NB4 (cell line): ENCODE measurements at regions not wholly inside any gene's neighbourhood (a gene's known extent, or its start where the extent isn't known, plus 50 kb on each side); places are given as distances from the start of the nearest gene placed in this dataset.

Experiments
- DNase-seq: peaks from one replicate; pipeline ENCODE4 v3.0.0; 2010; ENCODE audit warnings: low read depth
- H3K4me3 ChIP-seq: one replicate; pipeline ENCODE4 v1.5.1; 2011; ENCODE audit warnings: mild to moderate bottlenecking, low read depth, low read length, moderate library complexity
- CTCF ChIP-seq: IDR thresholded peaks from one replicate; pipeline ENCODE4 v1.5.1; 2012; ENCODE audit warnings: low read depth, low read length
- MAX ChIP-seq: IDR thresholded peaks from 2 replicates; pipeline ENCODE4 v1.6.1; 2011; ENCODE audit warnings: low read depth, low read length
- MYC ChIP-seq: IDR thresholded peaks from 2 replicates; pipeline ENCODE4 v1.6.1; 2011; ENCODE audit warnings: low read depth, low read length
- POLR2A ChIP-seq: IDR thresholded peaks from 2 replicates; pipeline ENCODE4 v1.6.1; 2011; ENCODE audit warnings: mild to moderate bottlenecking; ENCODE audit not compliant: insufficient read length; ENCODE audit errors: extremely low read depth

DNA sequence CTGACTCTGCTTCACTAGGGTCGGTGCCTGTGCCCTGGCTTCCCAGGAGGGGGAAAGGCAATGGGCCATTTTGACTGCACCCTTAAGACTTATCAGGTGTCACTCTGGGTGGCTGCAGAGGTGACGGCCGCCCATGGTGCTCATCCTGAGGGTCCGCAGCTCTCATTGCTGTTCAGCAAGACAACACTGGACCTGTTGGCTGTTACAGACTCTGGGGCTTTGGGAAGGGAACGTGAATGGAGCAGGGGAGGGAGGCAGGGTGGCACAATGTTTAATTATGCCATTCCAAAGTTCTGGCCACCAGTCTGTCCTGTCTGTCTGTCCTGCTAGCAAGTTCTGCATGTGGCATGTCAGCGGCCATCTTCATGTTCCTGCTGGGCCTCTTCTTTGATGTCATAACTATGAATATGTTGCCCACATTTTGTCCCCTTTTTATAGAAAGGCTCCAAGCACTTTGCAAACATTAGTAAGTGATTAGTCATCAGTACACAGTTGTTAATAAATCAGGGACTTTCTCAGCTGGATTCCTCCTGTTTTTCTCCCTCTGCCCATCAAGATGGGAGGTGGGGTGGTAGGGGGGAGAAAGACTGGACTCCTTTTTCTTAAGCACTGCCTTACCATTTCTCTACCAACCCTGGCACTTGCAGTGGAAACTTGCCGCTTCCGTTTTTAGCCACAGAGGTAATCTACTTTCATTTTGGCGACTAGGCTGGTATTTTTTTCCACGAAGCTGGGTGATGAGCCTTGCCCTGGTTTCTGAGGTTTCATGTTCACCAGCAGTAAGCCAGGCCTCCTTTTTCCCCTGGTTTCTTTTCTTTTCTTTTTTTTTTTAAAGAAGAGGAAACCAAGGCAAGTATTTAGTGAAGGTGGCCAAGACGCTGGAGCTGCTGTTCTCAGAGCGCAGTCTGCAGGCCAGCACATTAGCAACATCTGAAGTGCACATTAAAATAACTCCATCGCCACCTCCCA, 88.6 kb upstream of the TRIM2 start:
- TF ChIP-seq CTCF (no peak), MYC (no peak), MAX (no peak), POLR2A (no peak)
- peak; percentile 26 for DNase-seq
- peak overlapping the region; percentile 28 for H3K4me3 ChIP-seq

DNA sequence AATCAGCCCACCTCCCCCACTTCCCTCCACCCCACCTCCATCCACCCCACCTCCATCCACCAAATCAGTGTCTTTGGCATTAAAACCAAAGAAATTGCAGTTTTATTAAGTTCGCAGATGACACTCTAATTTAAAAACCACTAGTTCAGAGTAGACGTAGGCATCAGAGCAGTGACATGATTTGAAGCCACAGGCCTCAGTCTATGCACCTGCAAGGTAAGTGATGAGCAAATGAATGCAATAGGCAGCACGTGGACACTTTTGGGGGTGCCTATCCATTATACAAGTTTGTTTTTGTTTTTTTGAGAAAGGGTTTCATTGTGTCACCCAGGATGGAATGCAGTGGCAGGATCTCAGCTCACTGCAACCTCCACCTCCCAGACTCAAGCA, 88.0 kb upstream of the TRIM2 start:
- TF ChIP-seq CTCF: no peak
- TF ChIP-seq MAX: no peak
- TF ChIP-seq MYC: no peak
- no peak for TF ChIP-seq POLR2A
- no peak overlapping the region for H3K4me3 ChIP-seq
- no peak for DNase-seq

DNA sequence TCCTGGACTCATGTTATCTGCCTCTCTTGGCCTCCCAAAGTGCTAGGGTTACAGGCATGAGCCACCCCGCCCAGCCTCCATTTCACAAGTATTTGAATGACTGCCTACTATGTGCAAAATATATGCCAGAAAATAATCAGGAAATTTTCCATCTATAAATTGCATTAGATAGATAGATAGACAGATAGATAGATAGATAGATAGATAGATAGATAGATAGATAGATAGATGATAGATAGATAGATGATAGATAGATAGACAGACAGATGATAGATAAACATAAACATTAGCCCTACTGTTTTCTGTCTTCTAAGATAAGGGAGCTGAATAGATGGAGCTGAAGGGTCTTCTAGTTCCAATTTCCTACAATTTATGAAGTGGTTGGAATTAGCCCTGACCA, 87.4 kb upstream of the TRIM2 start:
- H3K4me3 ChIP-seq: no peak overlapping the region
- TF ChIP-seq MYC (no peak), POLR2A (no peak), CTCF (no peak), MAX (no peak)
- DNase-seq: no peak

DNA sequence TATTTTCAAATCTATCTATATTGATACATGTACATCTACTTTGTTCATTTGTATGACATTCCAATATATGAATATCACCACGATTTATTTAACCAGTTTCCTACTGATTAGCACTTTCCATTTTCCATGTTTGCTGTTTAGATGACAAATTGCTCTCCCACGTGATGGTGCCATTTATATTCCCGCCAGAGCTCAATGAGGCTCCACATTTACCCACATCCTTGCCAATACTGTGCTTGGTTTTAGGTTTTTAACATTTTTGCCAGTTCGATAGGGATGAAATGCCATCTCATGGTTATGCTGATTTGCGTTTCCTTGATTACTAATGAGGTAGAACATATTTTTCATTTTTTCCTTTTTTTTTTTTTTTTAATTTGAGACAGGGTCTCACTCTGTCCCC, 86.7 kb upstream of the TRIM2 start:
- no peak overlapping the region for H3K4me3 ChIP-seq
- no peak for DNase-seq
- TF ChIP-seq POLR2A (no peak), MAX (no peak), MYC (no peak), CTCF (no peak)

GRCh38 chr4:153119626-153120025, 84.6 kb upstream of the TRIM2 start:
- TF ChIP-seq MAX: no peak
- no peak for TF ChIP-seq POLR2A
- TF ChIP-seq MYC: no peak
- TF ChIP-seq CTCF: no peak

More at GRCh38 chr4:153119626-153120025, 84.6 kb upstream of the TRIM2 start:
- no peak overlapping the region for H3K4me3 ChIP-seq
- no peak for DNase-seq
